ENCODE measurements at regions not wholly inside any gene's neighbourhood (a gene's known extent, or its start where the extent isn't known, plus 50 kb on each side); places are given as distances from the start of the nearest gene placed in this dataset.

DNA sequence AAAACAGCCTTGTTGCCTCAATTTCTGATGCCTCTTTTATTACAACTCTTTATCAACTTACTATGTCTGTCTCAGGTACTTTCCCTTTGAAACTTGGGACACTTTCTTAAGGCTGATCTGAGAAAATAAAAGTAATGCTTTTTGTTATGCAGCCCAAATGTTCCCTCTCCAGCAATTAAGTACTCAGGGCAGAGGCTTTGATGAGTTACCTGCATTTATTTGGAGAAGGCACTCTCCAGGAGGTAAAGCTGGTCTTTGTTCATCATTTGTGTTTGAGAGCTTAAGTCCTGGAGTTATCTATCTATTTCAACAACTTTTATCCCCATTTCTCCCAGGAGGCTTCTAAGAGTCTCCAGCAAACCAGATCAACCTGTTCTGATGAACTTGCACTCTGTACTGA lies 259.2 kb downstream of the ASXL3 start (continued):
- TF ChIP-seq, protein P1, sequence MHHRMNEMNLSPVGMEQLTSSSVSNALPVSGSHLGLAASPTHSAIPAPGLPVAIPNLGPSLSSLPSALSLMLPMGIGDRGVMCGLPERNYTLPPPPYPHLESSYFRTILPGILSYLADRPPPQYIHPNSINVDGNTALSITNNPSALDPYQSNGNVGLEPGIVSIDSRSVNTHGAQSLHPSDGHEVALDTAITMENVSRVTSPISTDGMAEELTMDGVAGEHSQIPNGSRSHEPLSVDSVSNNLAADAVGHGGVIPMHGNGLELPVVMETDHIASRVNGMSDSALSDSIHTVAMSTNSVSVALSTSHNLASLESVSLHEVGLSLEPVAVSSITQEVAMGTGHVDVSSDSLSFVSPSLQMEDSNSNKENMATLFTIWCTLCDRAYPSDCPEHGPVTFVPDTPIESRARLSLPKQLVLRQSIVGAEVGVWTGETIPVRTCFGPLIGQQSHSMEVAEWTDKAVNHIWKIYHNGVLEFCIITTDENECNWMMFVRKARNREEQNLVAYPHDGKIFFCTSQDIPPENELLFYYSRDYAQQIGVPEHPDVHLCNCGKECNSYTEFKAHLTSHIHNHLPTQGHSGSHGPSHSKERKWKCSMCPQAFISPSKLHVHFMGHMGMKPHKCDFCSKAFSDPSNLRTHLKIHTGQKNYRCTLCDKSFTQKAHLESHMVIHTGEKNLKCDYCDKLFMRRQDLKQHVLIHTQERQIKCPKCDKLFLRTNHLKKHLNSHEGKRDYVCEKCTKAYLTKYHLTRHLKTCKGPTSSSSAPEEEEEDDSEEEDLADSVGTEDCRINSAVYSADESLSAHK (tag by site-specific recombination; IDR thresholded peaks at IDR 0.05) = no peak
- TF ChIP-seq ZNF560 (tag by site-specific recombination; IDR thresholded peaks at IDR 0.05; ENCODE audit: borderline replicate concordance) (no peak), ZNF76 (tag by site-specific recombination; IDR thresholded peaks at IDR 0.05; ENCODE audit: borderline replicate concordance, low read depth) (no peak)

DNA sequence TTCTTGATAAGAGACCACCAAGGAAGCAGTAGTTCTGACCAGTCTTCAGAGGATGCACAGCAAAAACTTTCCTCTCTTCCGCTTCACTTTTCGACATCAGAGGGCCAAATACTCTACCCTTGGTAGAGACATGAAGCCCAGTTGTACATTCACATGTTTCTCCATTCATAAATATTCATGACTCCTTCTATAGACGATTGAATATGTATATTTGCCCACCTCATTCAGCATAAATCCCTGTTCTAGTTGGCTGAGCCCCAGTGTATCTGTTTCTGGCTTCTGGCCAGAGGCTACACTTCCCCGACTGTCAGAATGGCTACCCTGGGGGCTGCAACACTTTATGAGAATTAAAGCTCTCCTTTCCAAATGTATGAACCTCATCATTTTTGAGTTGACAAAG lies 258.5 kb downstream of the ASXL3 start:
- no peaks in the 10 kb centered on the region for H3K36me3 ChIP-seq (ENCODE audit: control insufficient read depth in 2 of 2, insufficient read depth in 1 of 2, low read length in 2 of 2)
- no peak overlapping the region for H3K4me3 ChIP-seq (ENCODE audit: low read depth, low read length)
- POLR2A ChIA-PET = no interaction called here
- H3K4me1 ChIP-seq (ENCODE audit: control insufficient read depth, insufficient read depth, low read length) = peaks cover 5% of the 10 kb centered on the region; the same call in 1 of the 2 replicates
- TF ChIP-seq ZNF558 (tag by site-specific recombination; IDR thresholded peaks at IDR 0.05) (no peak), ZNF175 (tag by site-specific recombination; IDR thresholded peaks at IDR 0.05) (no peak), ZBTB1 (tag by site-specific recombination; IDR thresholded peaks at IDR 0.05) (no peak), ZSCAN23 (tag by site-specific recombination; IDR thresholded peaks at IDR 0.05) (no peak), ZNF555 (tag by site-specific recombination; conservative IDR thresholded peaks at IDR 0.05) (no peak), ZNF473 (tag by site-specific recombination; IDR thresholded peaks at IDR 0.05) (no peak), IKZF3 (tag by site-specific recombination; IDR thresholded peaks at IDR 0.05) (no peak), WT1 (tag by site-specific recombination; IDR thresholded peaks at IDR 0.05) (no peak), ZNF747 (tag by site-specific recombination; IDR thresholded peaks at IDR 0.05) (no peak), ZNF391 (tag by site-specific recombination; IDR thresholded peaks at IDR 0.05; ENCODE audit: borderline replicate concordance, low read depth) (no peak)
- TF ChIP-seq, protein P2, sequence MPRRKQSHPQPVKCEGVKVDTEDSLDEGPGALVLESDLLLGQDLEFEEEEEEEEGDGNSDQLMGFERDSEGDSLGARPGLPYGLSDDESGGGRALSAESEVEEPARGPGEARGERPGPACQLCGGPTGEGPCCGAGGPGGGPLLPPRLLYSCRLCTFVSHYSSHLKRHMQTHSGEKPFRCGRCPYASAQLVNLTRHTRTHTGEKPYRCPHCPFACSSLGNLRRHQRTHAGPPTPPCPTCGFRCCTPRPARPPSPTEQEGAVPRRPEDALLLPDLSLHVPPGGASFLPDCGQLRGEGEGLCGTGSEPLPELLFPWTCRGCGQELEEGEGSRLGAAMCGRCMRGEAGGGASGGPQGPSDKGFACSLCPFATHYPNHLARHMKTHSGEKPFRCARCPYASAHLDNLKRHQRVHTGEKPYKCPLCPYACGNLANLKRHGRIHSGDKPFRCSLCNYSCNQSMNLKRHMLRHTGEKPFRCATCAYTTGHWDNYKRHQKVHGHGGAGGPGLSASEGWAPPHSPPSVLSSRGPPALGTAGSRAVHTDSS (tag by site-specific recombination; IDR thresholded peaks at IDR 0.05) = no peak
- TF ChIP-seq, protein P3, sequence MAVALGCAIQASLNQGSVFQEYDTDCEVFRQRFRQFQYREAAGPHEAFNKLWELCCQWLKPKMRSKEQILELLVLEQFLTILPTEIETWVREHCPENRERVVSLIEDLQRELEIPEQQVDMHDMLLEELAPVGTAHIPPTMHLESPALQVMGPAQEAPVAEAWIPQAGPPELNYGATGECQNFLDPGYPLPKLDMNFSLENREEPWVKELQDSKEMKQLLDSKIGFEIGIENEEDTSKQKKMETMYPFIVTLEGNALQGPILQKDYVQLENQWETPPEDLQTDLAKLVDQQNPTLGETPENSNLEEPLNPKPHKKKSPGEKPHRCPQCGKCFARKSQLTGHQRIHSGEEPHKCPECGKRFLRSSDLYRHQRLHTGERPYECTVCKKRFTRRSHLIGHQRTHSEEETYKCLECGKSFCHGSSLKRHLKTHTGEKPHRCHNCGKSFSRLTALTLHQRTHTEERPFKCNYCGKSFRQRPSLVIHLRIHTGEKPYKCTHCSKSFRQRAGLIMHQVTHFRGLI (tag by site-specific recombination; IDR thresholded peaks at IDR 0.05) = no peak
- CTCF ChIA-PET = interaction anchor here (1.0 to 2.0 kb wide), 2 partner anchors 81 to 367 kb away, joined by 4 to 6 read pairs; no protein-coding TSS in a partner anchor
- H3K27ac ChIP-seq (ENCODE audit: extremely low read depth, low read depth, low read length) = no peak overlapping the region
- no peaks in the 10 kb centered on the region for H3K9me3 ChIP-seq (ENCODE audit: control insufficient read depth, insufficient read depth, low read depth, low read length)

DNA sequence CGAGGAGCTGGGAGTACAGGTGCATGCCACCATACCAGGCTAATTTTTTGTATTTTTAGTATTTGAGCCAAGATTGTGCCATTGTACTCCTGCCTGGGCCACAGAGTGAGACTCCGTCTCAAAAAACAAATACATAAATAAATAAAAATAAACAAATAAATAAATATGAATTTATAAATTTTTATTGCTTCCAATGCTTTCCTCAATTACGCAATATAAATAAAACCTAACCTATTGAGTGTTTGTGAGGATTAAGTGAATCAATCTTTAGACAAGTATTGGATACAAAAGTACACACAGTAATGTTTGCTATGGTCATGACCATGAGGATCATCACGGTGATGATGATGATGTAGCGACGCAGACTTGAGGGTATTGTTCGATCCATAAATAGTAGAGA lies 257.4 kb downstream of the ASXL3 start:
- POLR2A ChIA-PET = no interaction called here
- TF ChIP-seq ZNF274 (IDR thresholded peaks at IDR 0.05; ENCODE audit: low read length) = no peak
- TF ChIP-seq ZNF274 (tag by site-specific recombination; IDR thresholded peaks at IDR 0.05; ENCODE audit: borderline replicate concordance) = no peak
- TF ChIP-seq, protein P4, sequence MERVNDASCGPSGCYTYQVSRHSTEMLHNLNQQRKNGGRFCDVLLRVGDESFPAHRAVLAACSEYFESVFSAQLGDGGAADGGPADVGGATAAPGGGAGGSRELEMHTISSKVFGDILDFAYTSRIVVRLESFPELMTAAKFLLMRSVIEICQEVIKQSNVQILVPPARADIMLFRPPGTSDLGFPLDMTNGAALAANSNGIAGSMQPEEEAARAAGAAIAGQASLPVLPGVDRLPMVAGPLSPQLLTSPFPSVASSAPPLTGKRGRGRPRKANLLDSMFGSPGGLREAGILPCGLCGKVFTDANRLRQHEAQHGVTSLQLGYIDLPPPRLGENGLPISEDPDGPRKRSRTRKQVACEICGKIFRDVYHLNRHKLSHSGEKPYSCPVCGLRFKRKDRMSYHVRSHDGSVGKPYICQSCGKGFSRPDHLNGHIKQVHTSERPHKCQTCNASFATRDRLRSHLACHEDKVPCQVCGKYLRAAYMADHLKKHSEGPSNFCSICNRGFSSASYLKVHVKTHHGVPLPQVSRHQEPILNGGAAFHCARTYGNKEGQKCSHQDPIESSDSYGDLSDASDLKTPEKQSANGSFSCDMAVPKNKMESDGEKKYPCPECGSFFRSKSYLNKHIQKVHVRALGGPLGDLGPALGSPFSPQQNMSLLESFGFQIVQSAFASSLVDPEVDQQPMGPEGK (tag by site-specific recombination; IDR thresholded peaks at IDR 0.05) = no peak
- no peak for TF ChIP-seq SP3 (tag by site-specific recombination; IDR thresholded peaks at IDR 0.05)
- no peak for TF ChIP-seq ZBTB20 (tag by site-specific recombination; IDR thresholded peaks at IDR 0.05)
- no peak for TF ChIP-seq ZNF169 (tag by site-specific recombination; IDR thresholded peaks at IDR 0.05)
- TF ChIP-seq ZNF654 (tag by site-specific recombination; IDR thresholded peaks at IDR 0.05; ENCODE audit: low read depth) = no peak
- TF ChIP-seq ZNF548 (tag by site-specific recombination; IDR thresholded peaks at IDR 0.05) = no peak
- no peak for TF ChIP-seq KLF1 (tag by site-specific recombination; IDR thresholded peaks at IDR 0.05)
- no peak for TF ChIP-seq OSR2 (tag by site-specific recombination; IDR thresholded peaks at IDR 0.05)
- TF ChIP-seq KLF16 (tag by site-specific recombination; IDR thresholded peaks at IDR 0.05) = no peak
- no peak for TF ChIP-seq ZNF426 (tag by site-specific recombination; IDR thresholded peaks at IDR 0.05)
- no peak for TF ChIP-seq ZNF221 (tag by site-specific recombination; IDR thresholded peaks at IDR 0.05; ENCODE audit: borderline replicate concordance)
- TF ChIP-seq ZNF501 (tag by site-specific recombination; IDR thresholded peaks at IDR 0.05) = no peak

More for the DNA sequence above, 257.4 kb downstream of the ASXL3 start:
- CTCF ChIA-PET = interaction anchor here (2.8 to 3.0 kb wide), 2 partner anchors 12 to 488 kb away, joined by 14 to 17 read pairs; no protein-coding TSS in a partner anchor
- Histone ChIP-seq H3K27ac (ENCODE audit: extremely low read depth, low read depth, low read length) (no peak overlapping the region), H3K4me1 (ENCODE audit: control insufficient read depth, insufficient read depth, low read length) (peaks cover 5% of the 10 kb centered on the region; the same call in 1 of the 2 replicates), H3K9me3 (ENCODE audit: control insufficient read depth, insufficient read depth, low read depth, low read length) (no peaks in the 10 kb centered on the region), H3K36me3 (ENCODE audit: control insufficient read depth in 2 of 2, insufficient read depth in 1 of 2, low read length in 2 of 2) (no peaks in the 10 kb centered on the region), H3K4me3 (ENCODE audit: low read depth, low read length) (no peak overlapping the region)

Measured in HEK293 (cell line).